ENCODE measurements at regions not wholly inside any gene's neighbourhood (a gene's known extent, or its start where the extent isn't known, plus 50 kb on each side); places are given as distances from the start of the nearest gene placed in this dataset.
A peak's percentile ranks its signal among the peaks of the same experiment; 100 is the strongest.

DNA sequence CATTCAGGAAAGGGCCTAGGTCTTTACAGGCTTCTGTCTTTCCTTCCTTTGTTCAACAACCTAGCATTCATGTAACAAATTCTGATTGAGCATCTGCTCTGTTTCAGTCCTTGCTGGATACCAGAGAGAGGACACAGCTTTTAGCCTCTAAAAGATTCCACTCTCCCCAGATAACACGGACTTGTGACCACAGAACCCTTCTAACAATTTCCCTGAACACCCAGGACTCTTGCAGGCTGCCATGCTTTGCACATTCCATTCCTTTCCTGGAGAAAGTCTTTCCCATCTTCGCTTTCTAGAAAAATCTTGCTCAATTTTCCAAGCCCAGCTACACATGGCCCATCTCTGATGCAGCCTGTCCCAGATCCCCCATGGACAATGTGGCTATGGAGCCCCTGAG, 310.9 kb downstream of the ACTL7B start:
- WGBS (ENCODE audit: extremely low coverage, insufficient coverage, insufficient read length) = no CpG with 5 or more reads among the region's 2 CpGs
- peak in 1 of 2 donors; percentile 43 for DNase-seq
- H2AFZ ChIP-seq (ENCODE audit: insufficient read depth, low read length, poor library complexity) = no peak overlapping the region
- H2AK5ac ChIP-seq (ENCODE audit: low read length) = no peak overlapping the region
- H3K4ac ChIP-seq (ENCODE audit: low read depth, low read length) = no peak overlapping the region
- peaks cover 0 to 2% of the 10 kb centered on the region in 2 experiments for H3K4me1 ChIP-seq (ENCODE audit: control insufficient read depth in 1 of 2, insufficient read depth in 2 of 2, low read length in 2 of 2)
- H3K4me3 ChIP-seq (ENCODE audit: low read depth, low read length) = no peak overlapping the region
- H3K4me2 ChIP-seq (ENCODE audit: low read length) = no peak overlapping the region
- no peaks in the 10 kb centered on the region for H3K79me2 ChIP-seq (ENCODE audit: control insufficient read depth, insufficient read depth, low read length, poor library complexity)
- no peaks in the 10 kb centered on the region for H3K9me3 ChIP-seq (ENCODE audit: insufficient read depth, low read depth, low read length)
- H3K23ac ChIP-seq (ENCODE audit: low read length) = no peak overlapping the region
- H2BK12ac ChIP-seq (ENCODE audit: low read length) = no peak overlapping the region
- no peak overlapping the region for H3K18ac ChIP-seq (ENCODE audit: low read length)
- H3K14ac ChIP-seq (ENCODE audit: low read length) = no peak overlapping the region
- H3K9ac ChIP-seq (ENCODE audit: low read length) = no peak overlapping the region
- H3K79me1 ChIP-seq (ENCODE audit: low read length) = no peaks in the 10 kb centered on the region
- H2BK120ac ChIP-seq (ENCODE audit: insufficient read depth, low read length, poor library complexity) = no peak overlapping the region
- no peaks in the 10 kb centered on the region for H3K36me3 ChIP-seq (ENCODE audit: control insufficient read depth in 1 of 2, insufficient read depth in 2 of 2, low read length in 2 of 2)
- no peak overlapping the region for H4K8ac ChIP-seq (ENCODE audit: low read depth, low read length)
- H4K91ac ChIP-seq (ENCODE audit: low read depth, low read length) = no peak overlapping the region
- no peak overlapping the region for H3K27ac ChIP-seq (ENCODE audit: low read depth, low read length)
- no peaks in the 10 kb centered on the region for H3K27me3 ChIP-seq (ENCODE audit: insufficient read depth, low read length)
- no peak overlapping the region for H4K12ac ChIP-seq (ENCODE audit: low read depth, low read length)
- H2BK5ac ChIP-seq (ENCODE audit: low read depth, low read length, poor library complexity) = no peak overlapping the region

DNA sequence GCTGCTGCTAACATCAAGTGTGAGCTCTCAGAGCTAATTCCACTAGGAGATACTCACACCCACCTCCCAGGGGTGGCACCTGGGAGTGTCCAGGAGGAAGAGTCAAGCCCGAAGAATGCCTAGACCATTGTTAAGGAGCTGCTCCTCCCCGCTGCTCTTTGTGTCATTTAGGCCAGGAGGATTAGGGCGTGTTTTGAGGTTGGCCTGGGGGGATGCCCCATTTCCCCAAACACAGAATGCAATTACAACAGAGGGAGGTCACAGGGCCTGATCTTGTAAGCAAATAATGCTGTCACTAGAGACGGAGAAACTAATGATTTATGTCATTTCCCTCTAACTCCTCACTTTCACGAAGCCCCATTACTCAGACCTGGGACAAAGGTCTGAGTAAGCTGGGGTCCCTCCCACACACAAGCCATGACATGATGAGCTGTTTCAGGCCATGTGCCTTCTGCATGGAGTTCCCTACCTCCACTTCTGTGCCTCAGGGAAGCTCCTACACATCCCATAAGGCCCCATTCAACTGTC, 312.5 kb downstream of the ACTL7B start:
- DNase-seq = peak; percentile 54 to 64
- H3K18ac ChIP-seq (ENCODE audit: low read length) = no peak overlapping the region
- no peak overlapping the region for H2AFZ ChIP-seq (ENCODE audit: insufficient read depth, low read length, poor library complexity)
- H3K4ac ChIP-seq (ENCODE audit: low read depth, low read length) = no peak overlapping the region
- H4K12ac ChIP-seq (ENCODE audit: low read depth, low read length) = no peak overlapping the region
- H3K27me3 ChIP-seq (ENCODE audit: insufficient read depth, low read length) = no peaks in the 10 kb centered on the region
- H3K79me1 ChIP-seq (ENCODE audit: low read length) = no peaks in the 10 kb centered on the region
- H3K23ac ChIP-seq (ENCODE audit: low read length) = no peak overlapping the region
- H2BK5ac ChIP-seq (ENCODE audit: low read depth, low read length, poor library complexity) = no peak overlapping the region
- H2BK12ac ChIP-seq (ENCODE audit: low read length) = no peak overlapping the region
- no peaks in the 10 kb centered on the region for H3K79me2 ChIP-seq (ENCODE audit: control insufficient read depth, insufficient read depth, low read length, poor library complexity)
- H4K8ac ChIP-seq (ENCODE audit: low read depth, low read length) = no peak overlapping the region
- no peak overlapping the region for H3K4me2 ChIP-seq (ENCODE audit: low read length)
- no peak overlapping the region for H3K14ac ChIP-seq (ENCODE audit: low read length)
- no peaks in the 10 kb centered on the region for H3K9me3 ChIP-seq (ENCODE audit: insufficient read depth, low read depth, low read length)
- H2AK5ac ChIP-seq (ENCODE audit: low read length) = no peak overlapping the region
- H3K9ac ChIP-seq (ENCODE audit: low read length) = no peak overlapping the region
- WGBS (ENCODE audit: extremely low coverage, insufficient coverage, insufficient read length) = no CpG with 5 or more reads among the region's 5 CpGs
- no peak overlapping the region for H4K91ac ChIP-seq (ENCODE audit: low read depth, low read length)
- no peaks in the 10 kb centered on the region for H3K36me3 ChIP-seq (ENCODE audit: control insufficient read depth in 1 of 2, insufficient read depth in 2 of 2, low read length in 2 of 2)
- H3K4me3 ChIP-seq (ENCODE audit: low read depth, low read length) = no peak overlapping the region
- no peak overlapping the region for H3K27ac ChIP-seq (ENCODE audit: low read depth, low read length)
- no peak overlapping the region for H2BK120ac ChIP-seq (ENCODE audit: insufficient read depth, low read length, poor library complexity)
- peaks cover 0 to 2% of the 10 kb centered on the region in 2 experiments for H3K4me1 ChIP-seq (ENCODE audit: control insufficient read depth in 1 of 2, insufficient read depth in 2 of 2, low read length in 2 of 2)

DNA sequence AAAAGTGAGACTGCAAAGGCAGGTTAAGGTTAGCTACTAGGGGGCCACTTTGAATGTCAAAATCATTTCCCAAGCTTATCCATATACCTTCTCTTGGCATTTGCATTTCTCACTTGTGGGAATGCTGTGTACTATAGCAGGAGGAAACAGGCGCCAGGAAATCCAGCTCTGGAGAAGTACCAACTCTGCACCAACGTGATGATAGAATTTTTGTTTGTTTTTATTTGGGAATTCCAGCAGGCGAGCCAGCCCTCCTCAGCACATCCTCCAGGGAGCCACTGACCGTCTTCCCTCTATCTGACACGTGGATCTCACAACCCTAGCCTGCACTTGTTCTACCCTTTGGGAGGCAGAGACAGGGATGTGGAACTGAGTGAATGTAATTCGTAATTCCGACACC, 318.0 kb downstream of the ACTL7B start:
- Histone ChIP-seq H3K4me3 (ENCODE audit: low read depth, low read length) (no peak overlapping the region), H3K9ac (ENCODE audit: low read length) (no peak overlapping the region), H3K4me1 (ENCODE audit: control insufficient read depth in 1 of 2, insufficient read depth in 2 of 2, low read length in 2 of 2) (no peaks in the 10 kb centered on the region), H3K79me2 (ENCODE audit: control insufficient read depth, insufficient read depth, low read length, poor library complexity) (no peaks in the 10 kb centered on the region), H4K8ac (ENCODE audit: low read depth, low read length) (no peak overlapping the region), H3K27ac (ENCODE audit: low read depth, low read length) (no peak overlapping the region), H3K14ac (ENCODE audit: low read length) (no peak overlapping the region), H3K9me3 (ENCODE audit: insufficient read depth, low read depth, low read length) (no peaks in the 10 kb centered on the region), H3K4ac (ENCODE audit: low read depth, low read length) (no peak overlapping the region), H3K4me2 (ENCODE audit: low read length) (no peak overlapping the region), H2BK5ac (ENCODE audit: low read depth, low read length, poor library complexity) (no peak overlapping the region), H2AK5ac (ENCODE audit: low read length) (no peak overlapping the region), H3K23ac (ENCODE audit: low read length) (no peak overlapping the region), H3K27me3 (ENCODE audit: insufficient read depth, low read length) (no peaks in the 10 kb centered on the region), H3K79me1 (ENCODE audit: low read length) (no peaks in the 10 kb centered on the region), H4K91ac (ENCODE audit: low read depth, low read length) (no peak overlapping the region), H3K36me3 (ENCODE audit: control insufficient read depth in 1 of 2, insufficient read depth in 2 of 2, low read length in 2 of 2) (no peaks in the 10 kb centered on the region), H3K18ac (ENCODE audit: low read length) (no peak overlapping the region), H2AFZ (ENCODE audit: insufficient read depth, low read length, poor library complexity) (no peak overlapping the region), H2BK120ac (ENCODE audit: insufficient read depth, low read length, poor library complexity) (no peak overlapping the region), H4K12ac (ENCODE audit: low read depth, low read length) (no peak overlapping the region), H2BK12ac (ENCODE audit: low read length) (no peak overlapping the region)
- WGBS (ENCODE audit: extremely low coverage, insufficient coverage, insufficient read length) = no CpG with 5 or more reads among the region's 7 CpGs
- no peak for DNase-seq

DNA sequence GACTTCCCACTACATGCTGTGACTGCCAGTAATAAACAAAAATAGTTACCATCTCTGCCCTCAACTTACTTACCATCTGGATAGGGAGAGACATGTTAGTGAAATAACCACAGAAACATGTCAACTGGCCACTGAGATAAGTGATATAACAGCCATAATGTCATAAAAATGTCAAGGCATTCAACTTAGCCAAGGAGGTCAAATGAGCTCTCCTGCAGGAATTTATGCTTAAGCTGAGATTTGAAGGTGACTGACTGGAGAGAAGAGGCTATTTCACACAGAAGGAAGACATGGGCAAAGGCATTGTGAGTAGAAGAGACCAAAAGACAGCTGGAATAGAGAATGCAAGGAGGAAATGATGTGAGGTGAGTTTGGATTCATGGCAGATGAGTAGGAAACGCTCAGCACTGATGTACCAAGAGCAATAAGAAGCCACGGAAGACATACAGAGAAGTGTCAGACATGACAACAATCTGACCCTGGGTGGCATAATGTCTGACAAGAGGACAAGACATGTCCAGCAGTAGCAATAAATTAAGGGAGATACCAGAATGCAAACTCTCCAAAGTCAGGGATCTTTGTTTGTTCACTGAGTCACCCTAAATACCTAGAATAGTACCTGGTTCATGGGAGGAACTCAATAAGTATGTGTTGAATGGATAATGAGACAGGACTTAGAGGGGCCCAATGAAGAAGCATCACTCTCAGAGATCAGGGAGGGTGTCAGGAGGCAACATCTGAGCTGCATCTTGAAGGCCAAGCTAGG, 318.8 kb downstream of the ACTL7B start:
- no peak overlapping the region for H2BK5ac ChIP-seq (ENCODE audit: low read depth, low read length, poor library complexity)
- H3K18ac ChIP-seq (ENCODE audit: low read length) = no peak overlapping the region
- WGBS (ENCODE audit: extremely low coverage, insufficient coverage, insufficient read length) = no CpG with 5 or more reads among the region's 2 CpGs
- H4K8ac ChIP-seq (ENCODE audit: low read depth, low read length) = no peak overlapping the region
- no peak overlapping the region for H3K9ac ChIP-seq (ENCODE audit: low read length)
- H3K9me3 ChIP-seq (ENCODE audit: insufficient read depth, low read depth, low read length) = no peaks in the 10 kb centered on the region
- H3K36me3 ChIP-seq (ENCODE audit: control insufficient read depth in 1 of 2, insufficient read depth in 2 of 2, low read length in 2 of 2) = no peaks in the 10 kb centered on the region
- H2BK120ac ChIP-seq (ENCODE audit: insufficient read depth, low read length, poor library complexity) = no peak overlapping the region
- no peaks in the 10 kb centered on the region for H3K27me3 ChIP-seq (ENCODE audit: insufficient read depth, low read length)
- no peak overlapping the region for H2AK5ac ChIP-seq (ENCODE audit: low read length)
- H3K4me3 ChIP-seq (ENCODE audit: low read depth, low read length) = no peak overlapping the region
- H3K23ac ChIP-seq (ENCODE audit: low read length) = no peak overlapping the region
- DNase-seq = peak in 1 of 2 donors; percentile 14
- H3K4me2 ChIP-seq (ENCODE audit: low read length) = no peak overlapping the region
- no peak overlapping the region for H3K27ac ChIP-seq (ENCODE audit: low read depth, low read length)
- H3K79me2 ChIP-seq (ENCODE audit: control insufficient read depth, insufficient read depth, low read length, poor library complexity) = no peaks in the 10 kb centered on the region
- no peaks in the 10 kb centered on the region for H3K79me1 ChIP-seq (ENCODE audit: low read length)
- H3K4me1 ChIP-seq (ENCODE audit: control insufficient read depth in 1 of 2, insufficient read depth in 2 of 2, low read length in 2 of 2) = no peaks in the 10 kb centered on the region
- no peak overlapping the region for H3K4ac ChIP-seq (ENCODE audit: low read depth, low read length)
- H3K14ac ChIP-seq (ENCODE audit: low read length) = no peak overlapping the region
- no peak overlapping the region for H4K91ac ChIP-seq (ENCODE audit: low read depth, low read length)
- no peak overlapping the region for H4K12ac ChIP-seq (ENCODE audit: low read depth, low read length)
- H2AFZ ChIP-seq (ENCODE audit: insufficient read depth, low read length, poor library complexity) = no peak overlapping the region
- H2BK12ac ChIP-seq (ENCODE audit: low read length) = no peak overlapping the region
